Prostate gland (tissue), 2 donors: ENCODE measurements at regions not wholly inside any gene's neighbourhood (a gene's known extent, or its start where the extent isn't known, plus 50 kb on each side); places are given as distances from the start of the nearest gene placed in this dataset.

Experiments
- POLR2A ChIP-seq: fragments of 450-650 bp; IDR thresholded peaks from one replicate; pipeline ENCODE4 v1.6.1; 2016; ENCODE audit warnings: antibody characterized with exemption, mild to moderate bottlenecking
- POLR2AphosphoS5 ChIP-seq: sonication (generic); formaldehyde crosslinking; IDR thresholded peaks from one replicate; pipeline ENCODE4 v1.6.1; 2017; ENCODE audit warnings: antibody characterized with exemption
- TF ChIP-seq, protein P1 (sequence below), 4 experiments: fragments of 200-600 bp in 2 of 4; fragments of 450-650 bp in 2 of 4; sonication (generic) in 2 of 4; IDR thresholded peaks; 1 replicate in 3 of 4; 2 replicates in 1 of 4; pipeline ENCODE4 v1.5.1; 2016 to 2019; ENCODE audit warnings: antibody characterized with exemption in 4 of 4, mild to moderate bottlenecking in 2 of 4, moderate library complexity in 2 of 4

- TF ChIP-seq, protein P1, sequence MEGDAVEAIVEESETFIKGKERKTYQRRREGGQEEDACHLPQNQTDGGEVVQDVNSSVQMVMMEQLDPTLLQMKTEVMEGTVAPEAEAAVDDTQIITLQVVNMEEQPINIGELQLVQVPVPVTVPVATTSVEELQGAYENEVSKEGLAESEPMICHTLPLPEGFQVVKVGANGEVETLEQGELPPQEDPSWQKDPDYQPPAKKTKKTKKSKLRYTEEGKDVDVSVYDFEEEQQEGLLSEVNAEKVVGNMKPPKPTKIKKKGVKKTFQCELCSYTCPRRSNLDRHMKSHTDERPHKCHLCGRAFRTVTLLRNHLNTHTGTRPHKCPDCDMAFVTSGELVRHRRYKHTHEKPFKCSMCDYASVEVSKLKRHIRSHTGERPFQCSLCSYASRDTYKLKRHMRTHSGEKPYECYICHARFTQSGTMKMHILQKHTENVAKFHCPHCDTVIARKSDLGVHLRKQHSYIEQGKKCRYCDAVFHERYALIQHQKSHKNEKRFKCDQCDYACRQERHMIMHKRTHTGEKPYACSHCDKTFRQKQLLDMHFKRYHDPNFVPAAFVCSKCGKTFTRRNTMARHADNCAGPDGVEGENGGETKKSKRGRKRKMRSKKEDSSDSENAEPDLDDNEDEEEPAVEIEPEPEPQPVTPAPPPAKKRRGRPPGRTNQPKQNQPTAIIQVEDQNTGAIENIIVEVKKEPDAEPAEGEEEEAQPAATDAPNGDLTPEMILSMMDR (IDR thresholded peaks at IDR 0.05), result no peak
- TF ChIP-seq POLR2A (no peak), POLR2AphosphoS5 (no peak)
Measured at GRCh38 chrX:41003506-41004270, 81.6 kb upstream of the USP9X start.
